GM10248 (cell line): ENCODE measurements at regions not wholly inside any gene's neighbourhood (a gene's known extent, or its start where the extent isn't known, plus 50 kb on each side); places are given as distances from the start of the nearest gene placed in this dataset.

ENCODE experiments used
- CTCF ChIA-PET: fragments of 300-600 bp; sonication (Branson Sonifier 250); formaldehyde crosslinking; extraction: SDS; loops from one replicate; lab custom pipeline; 2021; ENCODE audit warnings: antibody characterized with exemption; lab: Yijun Ruan, JAX
- POLR2A ChIA-PET: fragments of 350-650 bp; sonication (Branson Sonifier 250); formaldehyde crosslinking; extraction: SDS; loops from one replicate; lab custom pipeline; 2020; ENCODE audit warnings: antibody characterized with exemption; lab: Yijun Ruan, JAX
- DNase-seq: peaks from one replicate; pipeline ENCODE4 v3.0.0; 2012; ENCODE audit errors: extremely low spot score
- CTCF ChIP-seq: IDR thresholded peaks from 2 replicates; pipeline ENCODE4 v1.5.1; 2012; ENCODE audit warnings: mild to moderate bottlenecking, low read depth; ENCODE audit errors: extremely low read depth, missing control alignments, control extremely low read depth

- TF ChIP-seq CTCF: no peak
- no peak for DNase-seq
- CTCF ChIA-PET: no interaction called here
- POLR2A ChIA-PET: no interaction called here
Measured at GRCh38 chr10:131737543-131738395, 163.0 kb upstream of the PPP2R2D start.

GRCh38 chr10:131738396-131738735 is 162.4 kb upstream of the PPP2R2D start:
- CTCF ChIA-PET: no interaction called here
- POLR2A ChIA-PET: no interaction called here
- no peak for TF ChIP-seq CTCF
- DNase-seq: no peak

GRCh38 chr10:131739206-131739605 is 161.6 kb upstream of the PPP2R2D start:
- ChIA-PET POLR2A (no interaction called here), CTCF (no interaction called here)
- DNase-seq: no peak
- no peak for TF ChIP-seq CTCF

GRCh38 chr10:131742500-131742951 is 158.3 kb upstream of the PPP2R2D start:
- CTCF ChIA-PET: interaction anchor here (1.5 to 1.6 kb wide), 2 partner anchors 30 to 280 kb away, joined by 3 to 4 read pairs; no protein-coding TSS in a partner anchor
- POLR2A ChIA-PET: no interaction called here
- TF ChIP-seq CTCF: no peak
- no peak for DNase-seq

GRCh38 chr10:131743190-131744151 is 157.3 kb upstream of the PPP2R2D start:
- DNase-seq: peak; percentile 50
- TF ChIP-seq CTCF: no peak
- ChIA-PET POLR2A (no interaction called here), CTCF (interaction anchor here (1.5 kb wide), 1 partner anchor 279 kb away, joined by 3 read pairs; no protein-coding TSS in a partner anchor)

GRCh38 chr10:131744346-131744745 is 156.5 kb upstream of the PPP2R2D start:
- ChIA-PET POLR2A (no interaction called here), CTCF (interaction anchor here (1.5 kb wide), 1 partner anchor 278 kb away, joined by 3 read pairs; no protein-coding TSS in a partner anchor)
- no peak for DNase-seq
- TF ChIP-seq CTCF: no peak
